T47D (cell line): ENCODE measurements at regions not wholly inside any gene's neighbourhood (a gene's known extent, or its start where the extent isn't known, plus 50 kb on each side); places are given as distances from the start of the nearest gene placed in this dataset.

Experiments used
- DNase-seq, 2 experiments: peaks; one replicate each; pipeline versions ENCODE4 v3.0.0 to v3.0.0-alpha.2; 2011 to 2012; ENCODE audit warnings: low read depth in 1 of 2, low spot score in 1 of 2
- JUND ChIP-seq: IDR thresholded peaks from 2 replicates; pipeline ENCODE4 v1.6.1; 2012; ENCODE audit warnings: low read depth
- in situ Hi-C: cut with HindIII; loops from 2 replicates; pipeline ENCODE4 v1.10.0; 2016; ENCODE audit warnings: low sequenced_read_pairs, low pct_unique_long_range_greater_than_20kb

DNA sequence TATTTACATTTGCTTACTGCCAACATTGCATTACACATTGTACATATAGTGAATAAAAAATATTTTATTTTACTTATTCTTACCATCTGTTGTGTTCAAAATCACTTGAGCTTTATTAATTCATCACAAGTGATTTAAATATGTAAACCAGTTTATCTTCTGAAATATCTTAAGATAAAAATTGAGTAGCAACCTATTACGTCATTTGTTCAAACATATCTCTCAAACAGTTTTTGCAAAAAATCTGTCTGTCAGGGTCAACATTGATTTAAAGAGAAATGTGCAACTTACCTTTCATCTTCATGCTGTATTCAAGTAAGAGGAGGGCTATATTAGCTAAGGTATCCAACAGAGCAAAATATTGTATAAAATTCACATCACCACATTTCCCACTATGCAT, 610.1 kb downstream of the PCDH19 start:
- in situ Hi-C loops: no loop called here
- no peak for TF ChIP-seq JUND
- DNase-seq: no peak

DNA sequence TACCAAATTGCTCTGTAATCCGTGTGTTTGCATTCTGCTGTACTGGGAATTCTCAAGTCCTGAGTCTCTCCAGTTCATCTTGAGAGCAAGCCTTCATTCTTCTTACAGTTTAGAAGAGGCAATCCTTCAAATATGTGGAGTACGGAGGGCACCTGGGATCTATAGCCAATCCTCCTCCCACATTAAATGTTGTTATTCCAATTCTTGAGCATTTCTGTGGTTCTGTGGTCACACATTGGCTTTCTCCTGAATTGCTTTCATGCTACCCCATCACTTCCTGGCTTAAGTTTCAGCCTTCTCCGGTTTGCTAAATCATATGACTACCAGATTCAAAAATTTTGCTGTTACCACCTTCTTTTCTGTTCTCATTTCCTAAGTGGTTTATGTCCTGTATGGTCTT, 611.1 kb downstream of the PCDH19 start:
- in situ Hi-C loops: no loop called here
- no peak for DNase-seq

GRCh38 chrX:99795495-99795894, 614.6 kb downstream of the PCDH19 start:
- no peak for DNase-seq
- in situ Hi-C loops: no loop called here
- TF ChIP-seq JUND: no peak

More for the DNA sequence above, 611.1 kb downstream of the PCDH19 start:
- no peak for TF ChIP-seq JUND

GRCh38 chrX:99782516-99783040, 627.5 kb downstream of the PCDH19 start:
- TF ChIP-seq JUND: no peak
- in situ Hi-C loops: no loop called here

GRCh38 chrX:99777912-99778311, 632.2 kb downstream of the PCDH19 start:
- TF ChIP-seq JUND: no peak
- in situ Hi-C loops: no loop called here
- no peak for DNase-seq

More at GRCh38 chrX:99782516-99783040, 627.5 kb downstream of the PCDH19 start:
- DNase-seq: no peak

GRCh38 chrX:99761731-99762130, 648.3 kb downstream of the PCDH19 start:
- in situ Hi-C loops: no loop called here
- no peak for DNase-seq
- TF ChIP-seq JUND: no peak

DNA sequence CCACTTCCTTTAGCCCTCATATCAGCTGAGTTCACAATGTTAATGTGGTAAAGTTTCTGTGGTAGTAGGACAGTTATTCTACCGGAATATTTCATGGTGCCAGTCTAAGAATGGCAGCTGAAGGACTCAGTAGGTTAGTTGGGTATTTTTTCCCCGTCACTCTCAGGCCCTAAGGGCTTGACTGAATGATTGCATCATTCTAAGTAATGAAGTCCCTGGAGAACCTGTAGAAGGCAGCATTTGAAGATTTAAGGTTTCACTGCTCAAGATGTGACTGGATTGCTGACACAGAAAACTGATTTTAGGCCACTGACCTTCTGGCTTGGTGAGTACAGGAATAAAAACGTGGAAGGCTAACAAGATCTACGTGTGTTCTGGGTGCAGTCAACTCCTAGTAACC, 657.3 kb downstream of the PCDH19 start:
- in situ Hi-C loops: no loop called here
- DNase-seq: no peak
- no peak for TF ChIP-seq JUND

DNA sequence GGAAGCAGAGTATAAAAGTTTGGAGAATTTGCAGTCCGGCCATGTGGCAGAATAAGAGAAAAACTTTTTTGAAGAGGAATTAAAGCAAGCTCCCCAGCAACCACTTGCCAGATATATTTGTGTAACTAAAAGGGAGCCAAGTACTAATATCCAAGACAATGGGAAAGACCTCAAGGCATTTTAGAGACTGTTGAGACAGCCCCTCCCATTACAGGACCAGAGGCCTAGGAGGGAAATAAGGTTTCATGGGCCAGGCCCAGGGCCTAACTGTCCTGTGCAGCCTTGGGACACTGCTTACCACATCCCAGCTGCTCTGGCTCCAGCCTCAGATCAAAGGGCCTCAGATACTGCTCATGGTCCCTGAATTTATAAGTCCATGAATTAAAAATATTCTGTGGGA, 659.4 kb downstream of the PCDH19 start:
- TF ChIP-seq JUND: no peak
- in situ Hi-C loops: no loop called here
- no peak for DNase-seq

DNA sequence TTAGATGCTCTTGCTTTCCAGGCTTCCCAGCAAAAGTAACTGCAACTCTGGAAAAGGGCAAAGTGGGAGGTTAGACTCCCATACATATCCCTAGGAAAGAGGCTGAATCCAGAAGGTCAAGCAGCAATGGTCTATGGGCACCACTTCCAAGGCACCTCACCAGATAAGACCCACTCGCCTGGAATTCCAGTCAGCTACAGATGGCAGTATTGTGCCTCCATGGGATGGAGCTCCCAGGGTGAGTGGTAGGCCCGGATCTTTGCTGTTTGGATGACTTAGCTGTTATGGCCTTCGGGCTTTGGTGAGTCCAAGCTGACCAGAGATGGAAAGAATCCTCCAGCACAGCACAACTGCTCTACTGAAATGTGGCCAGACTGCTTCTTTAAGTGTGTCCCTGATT, 688.0 kb downstream of the PCDH19 start:
- no peak for DNase-seq
- in situ Hi-C loops: no loop called here
- TF ChIP-seq JUND: no peak

GRCh38 chrX:99719140-99719539, 690.9 kb downstream of the PCDH19 start:
- no peak for TF ChIP-seq JUND
- in situ Hi-C loops: no loop called here
- no peak for DNase-seq

DNA sequence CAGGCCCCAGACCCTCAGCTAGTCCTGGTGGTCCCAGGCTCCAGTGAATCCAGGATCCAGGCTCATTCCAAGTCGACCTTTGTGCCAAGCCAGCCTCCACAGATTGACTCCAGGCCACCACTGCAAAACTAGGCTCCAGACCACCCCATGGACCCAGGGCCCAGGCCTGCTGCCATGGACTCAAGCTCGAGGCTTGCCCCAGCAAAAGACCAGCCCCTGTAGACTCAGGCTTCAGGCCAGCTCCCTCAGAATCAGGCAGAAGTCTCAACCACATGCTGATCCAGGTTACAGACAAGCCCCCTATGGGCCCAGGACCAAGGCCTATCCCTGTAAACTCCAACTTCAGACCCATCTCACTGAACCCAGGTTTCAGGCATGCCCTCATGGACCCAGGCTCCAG, 692.4 kb downstream of the PCDH19 start:
- no peak for DNase-seq
- in situ Hi-C loops: no loop called here
- TF ChIP-seq JUND: no peak

GRCh38 chrX:99705701-99706100, 704.4 kb downstream of the PCDH19 start:
- DNase-seq: no peak
- in situ Hi-C loops: no loop called here
- no peak for TF ChIP-seq JUND

- no peak for DNase-seq
- in situ Hi-C loops: no loop called here
- TF ChIP-seq JUND: no peak
Observed at GRCh38 chrX:99703473-99703872, 706.6 kb downstream of the PCDH19 start.

GRCh38 chrX:99698451-99698850, 711.6 kb downstream of the PCDH19 start:
- TF ChIP-seq JUND: no peak
- in situ Hi-C loops: no loop called here
- no peak for DNase-seq

DNA sequence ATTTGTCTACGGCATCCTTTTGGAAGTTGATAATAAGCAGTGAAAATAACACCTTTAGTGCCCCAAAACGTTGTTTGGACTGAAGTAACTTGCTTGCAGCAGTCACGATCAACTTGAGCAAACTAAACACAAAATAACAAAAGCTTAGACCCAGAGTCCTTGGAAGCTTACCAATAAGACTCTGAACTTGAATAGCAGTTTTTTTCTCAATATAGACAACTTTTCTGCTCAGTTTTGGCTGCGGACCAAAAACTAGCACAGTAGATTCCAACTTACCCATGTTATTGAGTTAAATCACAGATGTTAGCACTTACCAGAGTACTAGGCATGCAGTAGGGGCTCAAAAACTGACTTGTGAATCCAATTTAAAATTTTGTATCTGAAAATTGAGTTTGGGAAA, 746.9 kb downstream of the PCDH19 start:
- TF ChIP-seq JUND: no peak
- in situ Hi-C loops: no loop called here
- no peak for DNase-seq
